ENCODE measurements at regions not wholly inside any gene's neighbourhood (a gene's known extent, or its start where the extent isn't known, plus 50 kb on each side); places are given as distances from the start of the nearest gene placed in this dataset.

DNA sequence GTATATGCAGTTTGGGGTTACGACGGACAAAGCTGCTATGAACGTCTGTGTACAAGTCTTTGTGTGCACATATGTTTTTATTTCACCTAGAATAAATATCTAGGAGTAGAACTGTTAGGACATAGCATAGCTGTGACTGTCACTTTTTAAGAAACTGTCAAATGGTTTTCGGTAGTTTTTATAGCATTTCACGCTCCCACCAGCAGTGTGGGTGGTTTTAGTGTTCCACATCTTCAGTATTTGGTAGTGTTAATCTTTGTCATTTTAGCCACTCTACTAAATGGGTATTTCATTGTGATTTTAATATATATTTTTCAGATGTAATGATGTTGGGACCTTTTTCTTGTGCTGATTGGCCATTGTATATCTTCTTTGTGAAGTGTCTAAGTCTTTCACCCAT is 109.1 kb upstream of the BCAT1 start:
- DNase-seq (ENCODE audit: low read depth): no peak

DNA sequence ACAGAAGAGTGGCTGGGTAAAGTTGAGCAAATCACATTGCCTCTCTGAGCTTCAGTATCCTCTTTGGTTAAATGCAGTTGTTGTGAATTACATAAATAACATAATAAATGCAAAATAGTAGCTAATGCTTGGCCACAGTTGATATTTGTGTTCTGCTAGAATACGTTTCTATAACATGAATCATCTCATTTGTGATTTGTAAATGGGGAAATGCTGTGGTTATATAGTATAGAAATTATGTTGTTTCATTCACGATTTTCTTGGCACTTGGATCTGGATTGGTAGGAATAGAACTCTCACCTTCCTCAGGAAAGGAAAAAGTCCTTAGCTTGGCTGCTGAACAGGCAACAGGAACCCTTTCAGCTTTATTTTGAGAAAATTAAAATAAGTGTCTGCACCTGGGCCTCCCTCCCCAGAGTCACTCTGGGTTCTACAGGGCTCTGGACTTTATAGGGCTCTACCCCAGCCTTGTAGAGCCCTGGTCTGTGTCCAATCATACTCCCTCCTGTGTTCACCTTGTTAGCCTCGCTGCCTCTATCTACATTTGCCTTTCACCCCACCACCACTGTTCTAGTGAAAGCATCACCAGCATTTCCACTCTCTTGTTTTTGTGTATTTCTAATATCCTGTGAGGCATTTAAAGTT is 107.7 kb upstream of the BCAT1 start:
- DNase-seq (ENCODE audit: low read depth): peak; percentile 21

DNA sequence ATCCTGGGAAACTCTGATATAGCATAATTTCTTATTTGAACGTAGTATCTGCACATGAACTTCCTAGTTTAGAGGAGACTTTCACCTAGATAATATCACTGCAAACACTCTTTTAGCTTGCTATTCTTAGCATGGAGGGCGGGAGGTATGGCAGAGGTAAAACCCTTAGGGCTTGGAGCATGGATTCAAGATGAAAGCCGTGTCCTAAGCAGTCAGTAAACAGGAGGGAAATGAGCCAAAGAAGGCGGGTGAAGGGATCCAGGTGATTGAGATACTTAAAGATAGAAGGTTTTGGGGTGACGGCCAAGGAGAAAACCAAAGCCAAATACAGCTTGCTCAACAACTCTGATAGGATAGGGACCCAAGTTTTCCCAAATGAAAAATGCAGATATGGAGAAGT is 107.1 kb upstream of the BCAT1 start:
- no peak for DNase-seq (ENCODE audit: low read depth)

DNA sequence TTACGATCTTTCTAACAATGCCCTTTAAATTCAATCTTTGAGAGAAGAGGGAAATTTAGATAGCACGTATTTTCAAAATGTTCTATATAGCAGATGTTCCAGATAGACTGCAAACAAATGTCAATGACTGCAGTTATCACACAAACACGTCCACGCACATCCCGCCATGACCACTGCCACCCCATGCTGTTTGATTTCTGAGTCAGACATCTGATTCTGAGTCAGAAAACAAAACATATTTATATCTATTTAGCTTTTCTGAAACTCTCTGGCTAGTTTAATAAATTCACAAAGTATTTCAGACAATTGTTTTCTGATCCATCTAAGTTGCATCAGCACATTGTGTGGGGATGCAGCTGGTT is 105.9 kb upstream of the BCAT1 start:
- peak; percentile 49 for DNase-seq (ENCODE audit: low read depth)

DNA sequence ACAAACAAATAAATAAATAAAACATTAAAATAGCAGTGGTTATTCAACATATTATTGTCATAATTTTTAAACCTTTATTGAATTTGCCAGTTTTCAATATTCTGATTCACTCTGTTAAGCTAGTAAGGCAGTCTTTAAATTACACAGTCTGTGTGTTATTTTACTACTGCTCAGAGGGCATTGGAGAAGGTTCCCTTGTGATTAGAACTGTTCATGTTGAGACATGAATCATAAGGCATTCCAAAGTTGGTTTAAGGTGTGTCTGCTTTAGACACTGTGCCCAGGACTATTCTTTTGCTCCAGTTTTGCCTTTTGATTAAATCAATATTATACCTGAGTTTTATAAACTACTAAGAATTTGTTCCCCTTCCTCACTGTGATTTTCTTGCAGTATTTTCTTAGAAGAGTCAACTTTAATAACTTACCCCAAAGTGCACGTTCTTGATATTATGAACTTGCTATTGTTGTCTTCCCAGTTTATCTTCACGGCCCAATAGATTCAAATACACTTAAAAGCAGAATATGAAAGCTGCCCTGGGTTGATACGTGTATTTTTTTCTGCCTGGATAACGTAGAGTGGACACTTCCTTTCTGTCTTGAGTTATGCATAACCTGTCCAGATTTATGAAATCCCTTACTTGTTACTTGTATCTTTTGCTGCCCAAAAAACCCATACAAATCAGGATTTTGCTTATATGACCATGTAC is 105.3 kb upstream of the BCAT1 start:
- peak; percentile 19 for DNase-seq (ENCODE audit: low read depth)

DNA sequence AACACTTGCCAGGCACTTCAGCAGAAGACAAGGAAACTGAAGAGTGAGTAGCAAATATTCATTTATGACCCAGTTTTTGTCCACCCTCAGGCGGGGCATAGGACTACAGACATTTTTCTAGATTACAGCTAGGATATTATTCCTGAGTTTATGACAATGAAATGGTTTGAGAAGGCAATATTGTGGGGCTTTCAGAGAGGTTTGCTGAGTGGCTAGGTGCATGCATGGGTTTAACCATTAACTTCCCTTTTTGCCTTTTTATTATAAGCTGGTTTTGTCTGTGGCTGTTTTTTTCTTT is 104.0 kb upstream of the BCAT1 start:
- no peak for DNase-seq (ENCODE audit: low read depth)

DNA sequence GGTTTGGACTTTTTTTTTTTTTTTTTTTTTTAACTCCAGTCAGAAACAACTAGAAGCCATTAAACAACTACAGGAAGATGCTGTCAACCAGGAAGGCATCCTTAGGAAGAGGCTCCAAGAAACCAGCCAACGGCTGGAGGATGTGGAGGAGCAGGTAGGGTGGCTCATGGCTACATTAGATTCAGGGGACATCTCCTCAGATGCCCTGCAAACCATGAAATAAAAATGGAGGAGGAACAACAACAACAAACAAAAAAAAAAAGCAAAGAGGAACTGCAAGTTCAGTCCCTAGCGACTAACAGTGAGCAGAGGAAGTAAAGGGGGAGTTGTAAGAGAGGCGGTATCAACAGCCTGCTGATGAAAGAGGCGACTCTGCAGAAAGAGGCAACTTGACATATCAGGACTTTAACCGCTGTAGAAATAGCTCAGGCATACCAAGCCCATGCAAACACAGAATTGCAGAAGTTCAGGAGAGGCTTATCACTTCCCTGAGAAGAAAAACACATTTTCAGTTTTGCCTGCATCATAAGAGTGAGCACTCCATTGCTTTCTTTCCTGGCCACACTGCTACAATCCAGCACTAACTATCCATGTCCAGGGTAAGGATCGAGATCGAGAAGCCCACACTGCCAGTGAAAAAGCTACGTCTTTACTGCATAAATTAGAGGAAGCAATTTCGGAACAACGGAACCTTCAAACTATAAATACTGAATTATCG is 103.5 kb upstream of the BCAT1 start:
- no peak for DNase-seq (ENCODE audit: low read depth)

DNA sequence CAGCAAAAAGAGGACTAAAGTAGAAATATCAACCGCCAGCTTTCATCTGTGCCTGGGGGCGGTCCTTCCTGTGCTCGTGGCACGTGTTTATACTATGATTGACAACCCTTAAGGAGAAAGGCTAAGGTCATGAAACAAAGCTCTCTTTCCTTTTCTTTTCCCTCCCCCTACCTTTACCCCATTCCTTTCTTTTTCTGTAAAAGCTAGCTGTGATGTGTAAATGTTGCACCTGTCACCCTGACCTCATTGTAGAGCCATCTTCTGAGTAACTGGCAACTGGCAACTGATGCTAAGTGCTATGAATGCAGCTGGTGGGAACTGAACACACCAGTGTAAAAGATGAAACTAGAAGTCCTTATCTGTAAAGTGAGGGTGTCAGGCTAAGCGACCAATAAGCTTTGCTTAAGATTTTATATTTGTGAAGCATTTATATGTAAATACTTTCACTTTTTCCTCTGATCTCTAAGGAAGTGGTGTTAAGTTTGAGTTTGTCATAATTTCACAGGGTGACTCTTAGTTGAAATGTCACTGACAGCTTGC is 102.8 kb upstream of the BCAT1 start:
- no peak for DNase-seq (ENCODE audit: low read depth)

DNA sequence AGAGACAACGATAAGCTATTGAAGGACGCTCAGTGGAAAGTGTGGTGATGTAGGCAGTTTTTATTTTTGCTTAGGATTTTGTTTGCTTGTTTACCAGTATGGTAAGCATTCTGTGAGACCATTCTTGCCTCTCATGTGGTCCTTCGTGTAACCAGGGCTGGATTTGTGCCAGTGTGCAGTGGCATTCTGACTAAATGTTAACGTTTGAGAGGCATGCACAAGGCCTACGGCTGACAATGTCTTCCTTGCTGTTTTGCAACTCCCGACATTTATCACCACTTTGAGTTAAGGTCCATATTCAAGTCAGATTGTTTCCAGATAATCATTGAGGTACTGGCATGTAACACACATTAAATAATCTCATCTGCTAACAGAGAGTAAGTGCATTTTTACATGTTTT is 102.3 kb upstream of the BCAT1 start:
- no peak for DNase-seq (ENCODE audit: low read depth)

DNA sequence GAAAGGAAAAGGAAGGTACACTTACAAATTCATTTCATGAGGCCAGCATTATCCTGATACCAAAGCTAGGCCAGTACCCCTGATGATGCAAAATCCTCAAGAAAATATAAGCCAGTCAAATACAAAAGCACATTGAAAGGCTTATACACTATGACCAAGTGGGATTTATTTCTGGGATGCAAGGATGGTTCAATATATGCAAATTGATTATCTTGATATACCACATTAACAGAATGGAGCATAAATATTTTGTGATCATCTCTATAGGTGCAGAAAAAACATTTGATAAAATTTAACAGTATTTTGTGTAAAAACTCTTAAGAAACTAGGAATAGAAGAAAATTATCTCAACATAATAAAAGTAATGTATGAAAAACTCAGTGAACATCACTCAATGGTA is 97.0 kb upstream of the BCAT1 start:
- no peak for DNase-seq (ENCODE audit: low read depth)

DNA sequence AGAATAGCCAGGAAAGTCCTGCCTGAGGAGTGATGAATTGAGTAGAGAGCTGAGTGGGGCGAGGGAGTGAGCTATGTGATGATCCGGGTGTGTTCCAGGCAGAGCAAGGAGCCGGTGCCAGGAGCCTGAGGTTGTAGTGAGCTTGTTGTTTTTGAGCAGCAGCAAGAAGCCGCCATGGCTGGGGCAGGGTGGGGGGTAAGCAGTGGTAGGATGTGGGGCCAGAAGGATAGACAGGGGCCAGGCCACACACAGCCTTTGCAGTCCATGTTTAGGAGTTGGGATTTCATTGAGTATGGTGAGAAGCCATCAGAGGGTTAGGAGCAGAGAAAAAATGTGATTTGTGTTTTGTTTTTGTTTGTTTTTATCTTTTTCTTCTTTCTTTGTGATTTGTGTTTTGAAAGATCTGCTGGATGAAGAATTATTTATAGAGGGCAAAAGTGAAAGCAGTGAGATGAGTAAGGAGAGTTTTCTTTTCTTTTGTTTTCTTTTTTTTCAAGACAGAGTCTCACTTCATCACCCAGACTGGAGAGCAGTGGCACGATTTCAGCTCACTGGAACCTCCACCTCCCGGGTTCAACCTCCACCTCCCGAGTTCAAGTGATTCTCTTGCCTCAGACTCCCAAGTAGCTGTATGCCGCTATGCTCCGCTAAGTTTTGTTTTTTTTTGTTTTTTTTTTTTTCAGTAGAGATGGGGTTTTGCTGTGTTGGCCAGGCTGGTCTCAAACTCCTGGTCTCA is 92.3 kb upstream of the BCAT1 start:
- DNase-seq (ENCODE audit: low read depth): no peak

DNA sequence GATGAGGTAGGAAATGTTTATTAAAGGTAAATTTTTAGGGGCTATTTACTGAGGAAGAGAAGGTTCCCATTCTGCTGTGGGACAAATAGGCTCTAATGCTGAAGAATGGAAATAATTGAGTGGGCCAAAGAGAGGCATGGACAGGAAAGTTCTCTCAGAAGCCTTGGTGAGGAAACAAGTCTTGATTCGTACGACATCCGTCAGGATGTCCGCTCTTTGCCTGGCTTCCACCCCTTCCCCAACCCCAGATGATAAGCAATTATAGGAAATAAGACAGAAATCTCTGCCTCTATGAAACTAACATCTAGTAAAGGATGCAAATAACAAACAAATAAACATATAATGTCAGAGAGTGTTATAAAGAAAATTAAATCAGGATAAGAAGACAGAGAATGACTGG is 91.7 kb upstream of the BCAT1 start:
- DNase-seq (ENCODE audit: low read depth): no peak

DNA sequence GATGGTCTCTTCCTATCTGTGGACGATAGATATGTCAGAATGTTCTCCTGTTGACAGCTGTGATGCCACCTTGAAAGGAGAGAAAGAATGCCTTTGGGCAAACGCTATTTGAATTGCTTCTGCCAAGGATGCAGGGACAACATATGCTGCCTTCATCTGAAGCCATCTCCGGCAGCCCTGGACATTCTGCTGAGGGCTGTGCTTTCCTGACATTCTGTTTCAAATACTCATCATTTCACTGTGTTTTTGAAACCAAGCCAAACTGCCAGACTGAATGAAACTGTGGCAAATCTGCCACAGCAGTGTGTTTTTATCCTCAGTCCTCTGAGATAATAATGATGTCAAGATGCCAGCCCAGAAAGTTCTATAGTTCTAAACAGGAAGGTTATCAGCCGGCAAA is 85.8 kb upstream of the BCAT1 start:
- DNase-seq (ENCODE audit: low read depth): no peak

DNA sequence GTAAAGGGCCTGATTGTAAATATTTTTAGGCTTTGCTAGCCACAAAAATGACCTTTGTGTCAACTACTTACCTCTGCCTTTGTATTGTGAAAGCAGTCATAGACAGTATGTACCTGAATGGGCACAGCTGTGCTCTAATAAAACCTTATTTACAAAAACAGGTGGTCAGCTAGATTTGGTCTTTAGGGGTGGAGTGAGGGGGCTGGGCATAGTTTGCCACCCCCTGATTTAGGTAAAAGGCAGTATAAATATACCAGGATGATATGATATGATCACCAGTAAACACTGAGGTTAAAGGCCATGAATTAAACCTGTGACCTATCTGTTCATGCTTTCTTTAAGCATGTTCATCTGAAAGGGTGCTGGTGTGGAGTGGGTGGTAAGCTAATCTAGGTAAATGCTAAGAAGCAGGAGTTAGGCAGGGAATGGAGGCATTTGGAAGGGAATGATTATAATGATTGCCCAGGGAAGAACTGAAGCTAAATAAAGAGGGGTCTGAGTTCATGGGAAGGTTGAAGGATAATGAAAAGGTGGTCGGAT is 77.1 kb upstream of the BCAT1 start:
- no peak for DNase-seq (ENCODE audit: low read depth)

DNA sequence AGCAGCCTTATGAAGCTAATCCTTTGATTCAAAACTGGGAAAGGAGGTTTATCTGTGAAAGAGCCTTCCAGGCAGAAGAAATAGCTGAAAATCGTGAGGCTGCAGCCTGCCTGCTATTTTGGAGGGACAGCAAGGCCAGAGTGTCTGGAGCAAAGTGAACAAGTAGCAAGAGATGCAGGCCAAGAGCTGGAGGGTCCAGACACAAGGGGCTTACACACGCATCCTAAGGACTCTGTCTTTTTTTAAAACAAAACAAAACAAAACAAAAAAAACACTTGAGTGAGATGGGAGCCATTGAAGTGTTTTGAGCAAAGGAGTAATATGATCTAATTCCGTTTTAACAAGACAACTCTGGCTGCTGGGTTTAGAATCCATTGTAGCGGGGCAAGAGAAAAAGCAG is 76.4 kb upstream of the BCAT1 start:
- DNase-seq (ENCODE audit: low read depth): no peak

DNA sequence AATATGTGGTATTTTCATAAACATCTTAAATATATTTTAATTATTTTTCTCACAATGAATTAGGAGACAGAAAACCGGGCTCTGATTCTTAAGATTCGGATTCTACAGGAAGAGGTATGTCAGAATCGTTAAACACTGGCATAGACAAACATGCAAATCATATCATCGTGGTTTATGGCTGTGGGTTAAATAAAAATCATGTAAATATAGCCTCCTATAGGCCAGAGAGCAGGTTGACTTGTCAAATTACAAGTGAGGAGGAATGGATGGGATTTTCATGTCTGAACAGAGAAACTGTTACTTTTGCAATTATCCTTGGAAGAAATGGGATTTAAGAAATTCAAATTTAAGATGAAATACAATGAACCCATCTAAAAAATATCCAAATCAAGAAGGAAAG is 74.9 kb upstream of the BCAT1 start:
- DNase-seq (ENCODE audit: low read depth): peak; percentile 1

DNA sequence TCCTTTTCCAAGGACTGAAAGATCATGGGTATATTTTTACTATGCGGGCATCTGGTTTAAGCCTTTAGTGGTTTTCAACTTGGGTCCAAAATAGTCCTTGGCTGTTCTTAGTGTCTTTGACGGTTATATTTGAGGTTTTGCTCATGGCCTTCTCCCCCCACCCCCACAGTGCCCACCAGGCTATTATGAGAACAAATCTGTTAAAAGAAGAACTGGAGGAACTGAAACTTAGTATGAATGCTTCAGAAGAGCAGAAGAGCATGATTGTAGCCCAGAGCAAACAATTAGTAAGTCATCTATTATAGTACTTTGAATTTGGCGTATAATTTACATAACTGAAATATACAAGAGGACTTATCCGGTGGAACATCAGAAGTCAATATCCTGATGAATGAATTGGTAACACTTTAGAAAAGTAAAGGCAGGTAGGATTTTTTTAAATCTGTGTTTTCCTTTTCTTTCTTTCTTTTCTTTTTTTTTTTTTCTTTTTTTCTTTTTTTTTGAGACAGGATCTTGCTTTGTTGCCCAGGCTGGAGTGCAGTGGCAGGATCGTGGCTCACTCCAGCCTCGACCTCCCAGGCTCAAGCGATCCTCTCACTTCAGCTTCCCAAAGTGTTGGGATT is 71.8 kb upstream of the BCAT1 start:
- DNase-seq (ENCODE audit: low read depth): no peak

DNA sequence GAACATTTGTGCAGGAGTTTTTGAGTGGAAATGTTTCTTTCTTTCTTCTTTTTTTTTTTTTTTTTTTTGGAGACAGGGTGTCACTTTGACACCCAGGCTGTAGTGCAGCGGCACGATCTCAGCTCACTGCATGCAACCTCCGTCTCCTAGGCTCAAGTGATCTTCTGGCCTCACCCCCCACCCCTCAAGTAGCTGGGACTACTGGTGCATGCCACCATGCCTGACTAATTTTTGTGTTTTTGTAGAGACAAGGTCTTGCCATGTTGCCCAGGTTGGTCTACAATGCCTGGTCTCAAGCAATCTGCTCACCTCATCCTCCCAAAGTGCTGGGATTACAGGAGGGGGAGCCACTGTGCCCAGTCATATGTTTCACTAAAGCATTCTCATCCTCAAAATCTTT is 69.2 kb upstream of the BCAT1 start:
- no peak for DNase-seq (ENCODE audit: low read depth)

DNA sequence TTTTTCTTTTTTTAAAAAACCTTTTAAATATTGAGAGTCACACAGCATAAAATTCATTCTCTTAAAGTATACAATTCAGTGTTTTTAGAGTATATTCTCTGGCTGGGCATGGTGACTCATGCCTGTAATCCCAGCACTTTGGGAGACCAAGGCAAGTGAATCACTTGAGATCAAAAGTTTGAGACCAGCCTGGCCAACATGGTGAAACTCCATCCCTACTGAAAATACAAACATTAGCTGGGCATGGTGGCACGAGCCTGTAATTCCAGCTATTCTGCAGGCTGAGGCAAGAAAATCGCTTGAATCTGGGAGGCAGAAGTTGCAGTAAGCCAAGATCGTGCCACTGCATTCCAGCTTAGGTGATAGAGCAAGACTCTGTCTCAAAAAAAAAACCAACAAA is 68.4 kb upstream of the BCAT1 start:
- DNase-seq (ENCODE audit: low read depth): peak; percentile 18

DNA sequence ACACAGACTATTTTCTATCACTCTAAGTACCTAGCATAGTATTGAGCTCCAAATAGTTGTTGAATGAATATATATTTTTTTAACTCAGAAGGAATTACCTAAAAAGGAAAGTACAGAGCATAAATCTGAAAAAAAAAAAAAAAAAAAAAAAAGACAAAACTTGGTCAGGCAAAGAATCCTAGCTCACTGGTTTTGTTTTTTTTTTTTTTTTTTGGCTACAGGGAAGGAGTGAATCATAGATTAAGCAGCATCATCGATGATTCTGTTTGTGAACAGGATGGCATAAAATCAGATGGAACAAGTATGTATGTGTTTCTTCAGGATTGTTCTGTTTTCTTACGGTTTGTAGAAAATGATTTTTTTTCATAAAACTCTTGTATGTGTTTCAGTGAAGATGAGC is 66.1 kb upstream of the BCAT1 start:
- DNase-seq (ENCODE audit: low read depth): peak; percentile 11

DNA sequence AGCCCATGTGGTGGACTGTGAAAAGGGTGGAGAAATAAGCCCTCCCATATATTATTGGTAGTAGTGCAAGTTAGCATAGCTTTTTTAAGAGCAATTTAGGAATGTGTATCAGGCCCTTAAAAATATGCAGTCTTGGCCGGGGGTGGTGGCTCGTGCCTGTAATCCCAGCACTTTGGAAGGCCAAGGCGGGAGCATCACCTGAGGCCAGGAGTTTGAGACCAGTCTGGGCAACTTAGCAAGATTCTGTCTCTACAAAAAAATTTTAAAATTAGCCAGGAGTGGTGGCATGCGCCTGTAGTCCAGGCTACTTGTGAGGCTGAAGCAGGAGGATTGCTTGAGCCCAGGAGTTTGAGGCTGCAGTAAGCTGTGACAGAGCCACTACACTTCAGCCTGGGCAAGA is 64.2 kb upstream of the BCAT1 start:
- DNase-seq (ENCODE audit: low read depth): no peak

DNA sequence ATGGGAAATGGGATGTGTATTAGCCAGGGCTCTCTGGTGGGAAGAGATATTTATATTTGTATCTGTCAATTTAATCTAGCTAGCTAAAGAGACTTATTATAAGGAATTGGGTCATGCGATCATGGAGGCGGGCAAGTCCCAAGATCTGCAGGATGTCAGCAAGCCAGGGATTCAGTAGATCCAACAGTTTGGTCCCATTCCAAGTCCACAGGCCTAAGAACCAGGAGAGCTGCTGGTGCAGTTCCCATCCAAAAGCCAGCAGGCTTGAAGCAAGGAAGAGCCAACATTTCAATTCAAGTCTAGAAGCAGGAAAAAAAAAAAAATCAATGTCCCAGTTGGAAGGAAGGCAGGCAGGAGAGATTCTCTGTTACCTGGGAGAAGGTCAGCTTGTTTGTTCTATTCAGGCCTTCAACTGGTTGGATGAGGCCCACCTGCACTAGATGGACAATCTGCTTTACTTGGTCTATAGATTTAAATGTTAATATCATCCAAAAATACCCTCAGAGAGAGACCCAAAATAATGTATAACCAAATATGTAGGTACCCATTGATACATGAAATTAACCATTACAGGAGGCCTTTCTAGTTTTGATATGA is 60.7 kb upstream of the BCAT1 start:
- no peak for DNase-seq (ENCODE audit: low read depth)

Data from ELR (cell line).